GM21717 (cell line): ENCODE measurements at regions not wholly inside any gene's neighbourhood (a gene's known extent, or its start where the extent isn't known, plus 50 kb on each side); places are given as distances from the start of the nearest gene placed in this dataset.
"Not testable (repeated sequence)": the region's sequence is repeated elsewhere in the genome, so short reads cannot be mapped to it uniquely, and the experiment has no call there.

Source experiments
- ATAC-seq: cut with Tn5 transposase; IDR thresholded peaks from one replicate; pipeline ENCODE4 v1.9.1; 2021; ENCODE audit warnings: mild to moderate bottlenecking, moderate library complexity; ENCODE audit not compliant: unreplicated experiment

- no peak for ATAC-seq
These were observed 104.7 kb upstream of the TRIM2 start for GRCh38 chr4:153099391-153100140.

DNA sequence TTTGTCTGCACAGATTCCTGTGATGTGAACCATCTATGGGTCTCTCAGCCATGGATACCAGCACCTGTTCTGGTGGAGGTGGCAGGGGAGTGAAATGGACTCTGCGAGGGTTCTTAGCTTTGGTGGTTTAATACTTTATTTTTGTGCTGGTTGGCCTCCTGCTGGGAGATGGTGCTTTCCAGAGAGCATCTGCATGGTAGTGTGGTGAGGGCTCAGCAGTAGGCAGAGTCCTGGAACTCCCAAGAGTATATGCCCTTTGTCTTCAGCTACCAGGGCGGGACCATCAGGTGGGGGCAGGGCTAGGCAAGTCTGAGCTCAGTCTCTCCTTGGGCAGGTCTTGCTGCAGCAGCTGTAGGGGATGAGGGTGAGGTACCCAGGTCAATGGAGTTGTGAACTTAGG, 97.5 kb upstream of the TRIM2 start:
- ATAC-seq: not testable (repeated sequence)

GRCh38 chr4:153107246-153107645, 97.0 kb upstream of the TRIM2 start:
- ATAC-seq: no peak

- no peak for ATAC-seq
These were observed 94.9 kb upstream of the TRIM2 start for GRCh38 chr4:153109296-153109849.

GRCh38 chr4:153110739-153111138, 93.5 kb upstream of the TRIM2 start:
- ATAC-seq: no peak

DNA sequence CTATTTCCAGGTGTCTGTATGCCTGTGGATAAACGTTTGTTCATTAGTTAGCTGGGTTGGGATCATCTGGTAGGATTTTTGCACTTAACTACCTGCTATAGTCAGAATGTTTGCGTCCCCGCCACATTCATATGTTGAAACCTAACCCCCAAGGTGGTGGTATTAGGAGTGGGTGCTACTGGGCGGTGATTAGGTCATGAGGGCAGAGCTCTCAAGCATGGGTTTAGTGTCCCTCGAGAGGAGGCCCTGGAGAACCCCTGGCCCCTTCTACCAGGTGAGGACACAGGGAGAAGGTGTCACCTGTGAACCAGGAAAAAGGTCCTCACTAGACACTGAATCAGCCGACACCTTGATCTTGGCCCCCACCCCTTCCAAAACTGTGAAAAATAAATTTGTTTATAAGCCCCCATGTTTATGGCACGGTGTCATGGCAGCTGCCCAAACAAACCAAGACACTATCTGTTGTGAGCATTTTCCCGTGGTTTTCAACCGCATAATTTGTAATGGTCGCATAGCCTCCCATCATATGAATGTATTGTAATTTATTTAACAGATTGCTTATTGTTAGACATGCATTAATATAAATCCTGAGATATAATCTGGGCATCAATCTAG, 92.7 kb upstream of the TRIM2 start:
- ATAC-seq: no peak

- no peak for ATAC-seq
These were observed 92.2 kb upstream of the TRIM2 start for GRCh38 chr4:153112041-153112441.

DNA sequence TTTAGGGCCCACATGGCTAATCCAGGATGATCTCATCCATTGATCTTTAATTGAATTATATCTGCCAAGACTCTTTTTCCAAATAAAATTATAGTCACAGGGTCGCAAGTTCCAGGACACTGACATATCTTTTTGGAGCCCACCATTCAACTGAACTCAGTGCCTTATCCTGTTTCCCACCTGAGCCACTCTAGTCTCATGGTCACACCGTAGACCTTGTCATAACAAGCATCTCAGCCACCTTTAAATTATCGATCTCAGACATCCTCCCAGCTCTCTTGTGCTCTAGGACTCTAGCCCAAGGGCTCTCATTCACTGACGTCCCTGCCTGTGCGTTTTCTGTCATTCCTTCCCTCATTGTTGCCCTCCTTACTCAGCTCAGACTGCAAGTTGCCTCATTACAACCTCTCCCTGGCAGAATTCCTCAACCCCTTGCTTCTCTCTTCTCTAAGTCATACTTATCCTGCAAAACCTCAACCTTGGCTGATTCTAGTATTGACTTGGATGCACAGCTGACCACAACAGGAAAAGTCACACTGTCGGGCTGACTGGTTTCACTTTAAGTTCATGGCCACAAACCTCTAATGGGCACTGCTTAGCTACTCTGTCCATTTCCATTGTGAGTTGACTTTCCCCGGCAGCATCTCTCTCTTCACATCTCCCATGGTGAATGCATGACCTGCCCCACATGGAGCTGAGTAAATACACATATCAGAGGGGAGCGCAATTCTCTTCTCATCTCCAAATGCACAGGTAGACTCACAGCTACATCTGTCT, 91.0 kb upstream of the TRIM2 start:
- no peak for ATAC-seq

DNA sequence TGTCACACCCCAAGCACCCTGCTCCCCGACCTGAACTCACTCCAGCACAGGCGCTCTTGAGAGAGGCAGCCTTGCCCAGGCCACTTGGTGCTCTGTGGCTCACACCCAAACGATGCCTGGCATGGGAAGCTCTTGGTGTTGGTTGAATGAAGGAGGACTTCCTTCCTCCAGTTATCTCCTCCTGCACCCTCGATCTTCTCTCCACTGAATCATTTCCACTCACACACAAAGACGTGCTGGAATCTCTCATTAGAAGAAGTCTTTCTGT, 90.5 kb upstream of the TRIM2 start:
- ATAC-seq: no peak

DNA sequence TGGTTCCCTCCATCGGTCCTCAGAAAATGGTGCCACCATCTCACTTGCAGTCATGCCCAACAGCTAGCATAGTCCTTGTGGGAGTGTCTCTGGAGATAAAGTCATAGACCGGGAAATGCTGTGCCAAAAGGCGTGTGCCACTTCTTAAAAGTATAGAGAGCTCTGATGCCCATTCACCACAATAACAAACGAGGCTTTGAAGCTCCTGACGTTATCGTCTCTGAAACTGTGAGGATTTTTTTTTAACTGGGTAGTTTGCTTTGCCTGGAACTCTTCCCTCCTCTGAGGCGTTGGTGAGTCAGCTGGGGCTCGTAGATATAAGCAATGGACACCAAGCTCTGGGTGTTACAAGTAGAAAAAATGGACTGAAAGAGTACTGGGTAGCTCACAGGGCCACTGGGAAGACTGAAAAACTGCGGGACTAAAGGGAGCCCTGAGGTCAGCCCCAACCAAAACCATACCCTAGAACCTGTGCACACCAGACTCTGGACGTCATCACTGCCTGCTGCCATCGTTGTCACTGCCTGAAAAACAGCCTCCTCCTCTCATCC, 89.4 kb upstream of the TRIM2 start:
- ATAC-seq: no peak

DNA sequence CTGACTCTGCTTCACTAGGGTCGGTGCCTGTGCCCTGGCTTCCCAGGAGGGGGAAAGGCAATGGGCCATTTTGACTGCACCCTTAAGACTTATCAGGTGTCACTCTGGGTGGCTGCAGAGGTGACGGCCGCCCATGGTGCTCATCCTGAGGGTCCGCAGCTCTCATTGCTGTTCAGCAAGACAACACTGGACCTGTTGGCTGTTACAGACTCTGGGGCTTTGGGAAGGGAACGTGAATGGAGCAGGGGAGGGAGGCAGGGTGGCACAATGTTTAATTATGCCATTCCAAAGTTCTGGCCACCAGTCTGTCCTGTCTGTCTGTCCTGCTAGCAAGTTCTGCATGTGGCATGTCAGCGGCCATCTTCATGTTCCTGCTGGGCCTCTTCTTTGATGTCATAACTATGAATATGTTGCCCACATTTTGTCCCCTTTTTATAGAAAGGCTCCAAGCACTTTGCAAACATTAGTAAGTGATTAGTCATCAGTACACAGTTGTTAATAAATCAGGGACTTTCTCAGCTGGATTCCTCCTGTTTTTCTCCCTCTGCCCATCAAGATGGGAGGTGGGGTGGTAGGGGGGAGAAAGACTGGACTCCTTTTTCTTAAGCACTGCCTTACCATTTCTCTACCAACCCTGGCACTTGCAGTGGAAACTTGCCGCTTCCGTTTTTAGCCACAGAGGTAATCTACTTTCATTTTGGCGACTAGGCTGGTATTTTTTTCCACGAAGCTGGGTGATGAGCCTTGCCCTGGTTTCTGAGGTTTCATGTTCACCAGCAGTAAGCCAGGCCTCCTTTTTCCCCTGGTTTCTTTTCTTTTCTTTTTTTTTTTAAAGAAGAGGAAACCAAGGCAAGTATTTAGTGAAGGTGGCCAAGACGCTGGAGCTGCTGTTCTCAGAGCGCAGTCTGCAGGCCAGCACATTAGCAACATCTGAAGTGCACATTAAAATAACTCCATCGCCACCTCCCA, 88.6 kb upstream of the TRIM2 start:
- peak; percentile 87 for ATAC-seq

DNA sequence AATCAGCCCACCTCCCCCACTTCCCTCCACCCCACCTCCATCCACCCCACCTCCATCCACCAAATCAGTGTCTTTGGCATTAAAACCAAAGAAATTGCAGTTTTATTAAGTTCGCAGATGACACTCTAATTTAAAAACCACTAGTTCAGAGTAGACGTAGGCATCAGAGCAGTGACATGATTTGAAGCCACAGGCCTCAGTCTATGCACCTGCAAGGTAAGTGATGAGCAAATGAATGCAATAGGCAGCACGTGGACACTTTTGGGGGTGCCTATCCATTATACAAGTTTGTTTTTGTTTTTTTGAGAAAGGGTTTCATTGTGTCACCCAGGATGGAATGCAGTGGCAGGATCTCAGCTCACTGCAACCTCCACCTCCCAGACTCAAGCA, 88.0 kb upstream of the TRIM2 start:
- ATAC-seq: no peak

DNA sequence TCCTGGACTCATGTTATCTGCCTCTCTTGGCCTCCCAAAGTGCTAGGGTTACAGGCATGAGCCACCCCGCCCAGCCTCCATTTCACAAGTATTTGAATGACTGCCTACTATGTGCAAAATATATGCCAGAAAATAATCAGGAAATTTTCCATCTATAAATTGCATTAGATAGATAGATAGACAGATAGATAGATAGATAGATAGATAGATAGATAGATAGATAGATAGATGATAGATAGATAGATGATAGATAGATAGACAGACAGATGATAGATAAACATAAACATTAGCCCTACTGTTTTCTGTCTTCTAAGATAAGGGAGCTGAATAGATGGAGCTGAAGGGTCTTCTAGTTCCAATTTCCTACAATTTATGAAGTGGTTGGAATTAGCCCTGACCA, 87.4 kb upstream of the TRIM2 start:
- no peak for ATAC-seq

GRCh38 chr4:153117554-153117953, 86.7 kb upstream of the TRIM2 start:
- no peak for ATAC-seq

DNA sequence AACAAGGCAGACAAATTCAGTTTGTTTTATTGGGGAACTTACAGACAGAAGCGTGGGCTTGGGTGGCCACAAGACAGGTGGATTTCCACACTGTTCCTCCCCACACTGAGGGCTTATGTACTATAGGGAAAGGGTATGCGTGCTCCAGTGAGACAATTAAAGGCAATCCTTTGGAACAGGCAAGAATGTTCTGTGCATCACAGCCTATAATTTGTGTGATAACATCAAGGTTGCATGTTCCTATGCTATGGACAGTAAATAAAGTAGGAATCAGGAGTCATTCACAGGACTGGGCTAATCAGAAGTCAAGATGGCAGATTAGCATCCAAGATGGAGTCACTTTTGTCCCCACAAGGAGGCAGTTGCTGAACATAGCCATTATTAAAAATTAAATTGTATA, 84.6 kb upstream of the TRIM2 start:
- ATAC-seq: no peak

GRCh38 chr4:153120235-153120634, 84.0 kb upstream of the TRIM2 start:
- ATAC-seq: no peak

DNA sequence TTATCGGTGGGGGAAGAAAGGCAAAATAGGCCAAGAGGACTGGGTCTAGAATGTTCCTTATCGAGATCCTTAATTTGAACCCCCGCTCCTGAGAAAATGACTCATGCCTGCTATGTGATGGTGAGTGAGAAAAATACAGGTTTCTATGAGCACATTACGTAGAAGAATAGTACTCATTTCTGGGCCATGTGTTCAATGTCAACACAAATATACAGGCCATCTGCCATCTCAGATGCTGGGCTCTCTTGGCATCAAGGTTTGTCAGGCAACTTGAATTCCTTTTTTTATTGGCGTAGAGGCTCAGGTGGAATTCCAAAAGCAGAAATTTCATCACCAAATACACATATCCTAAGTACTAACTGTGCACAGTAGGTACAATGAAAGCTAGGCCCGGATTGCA, 81.4 kb upstream of the TRIM2 start:
- ATAC-seq: no peak

DNA sequence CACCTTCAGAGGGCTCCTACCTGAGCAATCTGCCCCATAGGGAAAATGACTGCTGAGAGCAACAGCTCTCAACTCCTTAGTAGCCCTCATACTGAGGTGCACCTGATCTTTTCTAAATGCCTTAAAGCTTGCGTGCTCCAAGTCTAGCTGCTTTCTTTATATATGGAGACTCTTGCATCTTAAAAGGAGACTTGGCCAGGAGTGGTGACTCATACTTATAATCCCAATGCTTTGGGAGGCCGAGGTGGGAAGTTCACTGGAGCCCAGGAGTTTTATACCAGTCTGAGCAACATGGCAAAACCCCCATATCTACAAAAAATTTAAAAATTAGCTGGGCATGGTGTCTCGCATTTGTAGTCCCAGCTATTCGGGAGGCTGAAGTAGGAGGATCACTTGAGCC, 78.1 kb upstream of the TRIM2 start:
- ATAC-seq: no peak

DNA sequence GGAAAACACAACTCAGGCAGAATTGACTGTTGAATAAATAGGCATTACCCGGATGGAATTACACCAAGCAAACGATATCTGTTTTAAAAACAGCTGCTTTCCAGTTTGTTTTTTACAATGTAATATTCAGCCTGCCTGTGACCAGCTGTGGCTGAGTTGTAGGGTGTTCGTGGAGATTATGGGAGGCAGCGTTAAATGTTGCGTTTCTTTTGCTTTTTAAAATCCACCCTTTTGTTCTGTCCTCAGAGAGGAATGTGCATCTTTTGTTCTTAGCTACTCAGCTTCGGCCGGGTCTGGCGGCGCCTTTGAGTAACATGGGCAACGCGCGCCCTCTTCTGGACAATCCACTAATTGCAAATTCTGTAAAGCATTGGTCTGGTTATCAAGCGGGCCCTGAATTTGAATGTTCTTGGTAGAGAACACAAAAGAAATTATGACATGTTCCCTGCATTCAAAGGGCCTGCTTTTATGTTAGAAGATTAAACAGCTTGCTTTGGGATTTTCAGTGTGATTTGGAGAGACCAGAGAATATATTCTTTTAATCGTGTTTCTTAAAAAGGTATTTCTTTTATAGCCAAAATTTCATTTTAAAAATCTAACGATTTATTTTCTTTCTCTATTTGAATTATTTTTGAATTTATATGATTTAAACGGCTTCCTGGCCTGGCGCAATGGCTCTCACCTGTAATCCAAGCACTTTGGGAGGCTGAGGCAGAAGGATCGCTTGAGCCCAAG, 76.3 kb upstream of the TRIM2 start:
- peak; percentile 61 for ATAC-seq

DNA sequence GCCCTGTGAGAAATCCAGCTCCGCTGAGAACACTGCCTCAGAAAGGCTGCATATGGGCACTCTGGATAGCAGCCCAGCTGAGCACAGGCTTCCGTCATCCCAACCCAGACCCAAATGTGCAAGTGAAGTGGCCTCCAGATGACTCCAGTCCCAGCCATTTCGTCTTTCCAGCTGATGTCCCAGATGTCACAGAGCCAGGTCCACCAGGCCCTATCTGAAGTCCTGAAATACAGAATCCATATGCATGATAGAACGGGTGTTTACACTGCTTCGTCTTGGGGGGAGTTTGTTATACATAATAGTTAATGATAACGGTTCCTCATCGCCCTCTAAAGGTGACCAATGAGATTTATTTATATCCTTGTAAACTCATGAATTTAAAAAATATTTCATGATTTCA, 72.6 kb upstream of the TRIM2 start:
- ATAC-seq: no peak
